ENCODE measurements at regions not wholly inside any gene's neighbourhood (a gene's known extent, or its start where the extent isn't known, plus 50 kb on each side); places are given as distances from the start of the nearest gene placed in this dataset.
"Not testable (repeated sequence)": the region's sequence is repeated elsewhere in the genome, so short reads cannot be mapped to it uniquely, and the experiment has no call there.

GRCh38 chrX:112391313-112391712, 288.4 kb downstream of the LHFPL1 start:
- ATAC-seq (no peak), FAIRE-seq (no peak), DNase-seq (ENCODE audit: low read depth, low spot score) (no peak)
- no peaks in the 10 kb centered on the region for H3K9me3 ChIP-seq (replicated peaks; ENCODE audit: control insufficient read depth, insufficient read depth, low read length)
- H3K4me1 ChIP-seq (ENCODE audit: control insufficient read depth, insufficient read depth, low read length): no peaks in the 10 kb centered on the region
- no peak overlapping the region for H3K4me3 ChIP-seq
- no peak overlapping the region for H3K9ac ChIP-seq (ENCODE audit: control insufficient read depth, insufficient read depth, low read length)
- RAD21 ChIA-PET (ENCODE audit: unreplicated experiment): no interaction called here
- POLR2A ChIA-PET: no interaction called here
- intact Hi-C loops (cut with micrococcal nuclease; ENCODE audit: unreplicated experiment) (no loop called here), in situ Hi-C loops (cut with MboI) (no loop called here)
- CTCF ChIA-PET: no interaction called here
- WGBS (ENCODE audit: insufficient coverage, insufficient replicate concordance, low lambda C conversion rate, missing lambda C conversion rate): 0% methylated on average over 3 of the region's 3 CpGs
- H3K79me2 ChIP-seq (ENCODE audit: control insufficient read depth, insufficient read depth, low read length): no peaks in the 10 kb centered on the region
- H3K4me2 ChIP-seq (ENCODE audit: control insufficient read depth, insufficient read depth): no peak overlapping the region
- no peak for TF ChIP-seq LARP7 (IDR thresholded peaks at IDR 0.05)
- no peak for TF ChIP-seq E4F1 (IDR thresholded peaks at IDR 0.05; ENCODE audit: borderline replicate concordance, partially characterized antibody)
- no peak for TF ChIP-seq YY1 (IDR thresholded peaks at IDR 0.05; ENCODE audit: low read depth, low read length)
- TF ChIP-seq, protein P1, sequence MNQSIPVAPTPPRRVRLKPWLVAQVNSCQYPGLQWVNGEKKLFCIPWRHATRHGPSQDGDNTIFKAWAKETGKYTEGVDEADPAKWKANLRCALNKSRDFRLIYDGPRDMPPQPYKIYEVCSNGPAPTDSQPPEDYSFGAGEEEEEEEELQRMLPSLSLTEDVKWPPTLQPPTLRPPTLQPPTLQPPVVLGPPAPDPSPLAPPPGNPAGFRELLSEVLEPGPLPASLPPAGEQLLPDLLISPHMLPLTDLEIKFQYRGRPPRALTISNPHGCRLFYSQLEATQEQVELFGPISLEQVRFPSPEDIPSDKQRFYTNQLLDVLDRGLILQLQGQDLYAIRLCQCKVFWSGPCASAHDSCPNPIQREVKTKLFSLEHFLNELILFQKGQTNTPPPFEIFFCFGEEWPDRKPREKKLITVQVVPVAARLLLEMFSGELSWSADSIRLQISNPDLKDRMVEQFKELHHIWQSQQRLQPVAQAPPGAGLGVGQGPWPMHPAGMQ (IDR thresholded peaks at IDR 0.05; ENCODE audit: borderline replicate concordance): no peak
- no peak for TF ChIP-seq POLR2AphosphoS2 (IDR thresholded peaks at IDR 0.05; ENCODE audit: low read depth, low read length)
- TF ChIP-seq NR2C2 (IDR thresholded peaks at IDR 0.05; ENCODE audit: borderline replicate concordance, control insufficient read depth, insufficient read length, low read depth): no peak
- TF ChIP-seq, protein P2, sequence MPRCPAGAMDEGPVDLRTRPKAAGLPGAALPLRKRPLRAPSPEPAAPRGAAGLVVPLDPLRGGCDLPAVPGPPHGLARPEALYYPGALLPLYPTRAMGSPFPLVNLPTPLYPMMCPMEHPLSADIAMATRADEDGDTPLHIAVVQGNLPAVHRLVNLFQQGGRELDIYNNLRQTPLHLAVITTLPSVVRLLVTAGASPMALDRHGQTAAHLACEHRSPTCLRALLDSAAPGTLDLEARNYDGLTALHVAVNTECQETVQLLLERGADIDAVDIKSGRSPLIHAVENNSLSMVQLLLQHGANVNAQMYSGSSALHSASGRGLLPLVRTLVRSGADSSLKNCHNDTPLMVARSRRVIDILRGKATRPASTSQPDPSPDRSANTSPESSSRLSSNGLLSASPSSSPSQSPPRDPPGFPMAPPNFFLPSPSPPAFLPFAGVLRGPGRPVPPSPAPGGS (IDR thresholded peaks at IDR 0.05; ENCODE audit: borderline replicate concordance, insufficient read depth, low read depth, low read length, poor library complexity, severe bottlenecking): no peak
- TF ChIP-seq NBN (IDR thresholded peaks at IDR 0.05): no peak
- no peak for TF ChIP-seq TCF3 (IDR thresholded peaks at IDR 0.05; ENCODE audit: borderline replicate concordance, insufficient read depth, low read depth, low read length)
- TF ChIP-seq EED (IDR thresholded peaks at IDR 0.05; ENCODE audit: low read depth): no peak
- no peak for TF ChIP-seq NFXL1 (IDR thresholded peaks at IDR 0.05; ENCODE audit: borderline replicate concordance)
- no peaks in the 10 kb centered on the region for H3K27me3 ChIP-seq (replicated peaks in 1 of 2; ENCODE audit: control insufficient read depth in 2 of 2, insufficient read depth in 2 of 2, low read length in 1 of 2)
- H3K36me3 ChIP-seq (ENCODE audit: control insufficient read depth in 2 of 2, insufficient read depth in 2 of 2, low read length in 1 of 2): no peaks in the 10 kb centered on the region
- SMC1A ChIA-PET (ENCODE audit: uncharacterized antibody, unreplicated experiment): no interaction called here
- BruUV-seq (replicated peaks): no TSS peak
- no peak overlapping the region for H2AFZ ChIP-seq (ENCODE audit: control insufficient read depth, low read depth, low read length)
- no peak overlapping the region for H3K27ac ChIP-seq (ENCODE audit: control insufficient read depth, insufficient read depth)
- H4K20me1 ChIP-seq (ENCODE audit: control insufficient read depth, insufficient read depth): no peaks in the 10 kb centered on the region

GRCh38 chrX:112381649-112382298, 298.0 kb downstream of the LHFPL1 start:
- RAD21 ChIA-PET (ENCODE audit: unreplicated experiment); POLR2A ChIA-PET; H3K9ac ChIP-seq (ENCODE audit: control insufficient read depth, insufficient read depth, low read length); FAIRE-seq; H3K4me3 ChIP-seq; H3K27ac ChIP-seq (ENCODE audit: control insufficient read depth, insufficient read depth); intact Hi-C loops (cut with micrococcal nuclease; ENCODE audit: unreplicated experiment); H3K36me3 ChIP-seq (ENCODE audit: control insufficient read depth in 2 of 2, insufficient read depth in 2 of 2, low read length in 1 of 2); H3K9me3 ChIP-seq (replicated peaks; ENCODE audit: control insufficient read depth, insufficient read depth, low read length); ATAC-seq; H3K79me2 ChIP-seq (ENCODE audit: control insufficient read depth, insufficient read depth, low read length); H3K27me3 ChIP-seq (replicated peaks in 1 of 2; ENCODE audit: control insufficient read depth in 2 of 2, insufficient read depth in 2 of 2, low read length in 1 of 2); CTCF ChIA-PET; BruUV-seq (replicated peaks); H4K20me1 ChIP-seq (ENCODE audit: control insufficient read depth, insufficient read depth); in situ Hi-C loops (cut with MboI); DNase-seq (ENCODE audit: low read depth, low spot score); SMC1A ChIA-PET (ENCODE audit: uncharacterized antibody, unreplicated experiment); H2AFZ ChIP-seq (ENCODE audit: control insufficient read depth, low read depth, low read length); H3K4me1 ChIP-seq (ENCODE audit: control insufficient read depth, insufficient read depth, low read length); H3K4me2 ChIP-seq (ENCODE audit: control insufficient read depth, insufficient read depth): not testable (repeated sequence)
- WGBS (ENCODE audit: insufficient coverage, insufficient replicate concordance, low lambda C conversion rate, missing lambda C conversion rate): 10% methylated on average over 8 of the region's 8 CpGs

All from GM12878 (cell line).